Mesodermal cell (in vitro differentiated cells): ENCODE measurements at regions not wholly inside any gene's neighbourhood (a gene's known extent, or its start where the extent isn't known, plus 50 kb on each side); places are given as distances from the start of the nearest gene placed in this dataset.

ENCODE experiments used
- H3K27ac ChIP-seq: 2 replicates; pipeline ENCODE4 v1.7.0; 2013; ENCODE audit warnings: mild to moderate bottlenecking, low read depth, low read length, moderate library complexity; ENCODE audit not compliant: severe bottlenecking
- H3K36me3 ChIP-seq: 2 replicates; pipeline ENCODE4 v1.7.1; 2013; ENCODE audit warnings: mild to moderate bottlenecking, low read length, moderate library complexity; ENCODE audit not compliant: control insufficient read depth, insufficient read depth
- H3K4me1 ChIP-seq: one replicate; pipeline ENCODE4 v1.7.1; 2013; ENCODE audit warnings: mild to moderate bottlenecking, low read length; ENCODE audit not compliant: insufficient read depth, control insufficient read depth, poor library complexity, severe bottlenecking
- H3K4me3 ChIP-seq: 2 replicates; pipeline ENCODE4 v1.7.0; 2013; ENCODE audit warnings: low read length, control low read depth, mild to moderate bottlenecking; ENCODE audit not compliant: insufficient read depth, poor library complexity, severe bottlenecking; ENCODE audit errors: extremely low read depth
- H3K9me3 ChIP-seq: 2 replicates; pipeline ENCODE4 v1.7.1; 2013; ENCODE audit warnings: mild to moderate bottlenecking, low read length, moderate library complexity; ENCODE audit not compliant: control insufficient read depth
- WGBS, 2 experiments: methylation state at CpG; one replicate each; pipeline ENCODE4 v1.1.5; 2013; ENCODE audit warnings: missing lambda C conversion rate in 2 of 2; ENCODE audit not compliant: insufficient coverage in 2 of 2; 5-methylcytosine and 5-hydroxymethylcytosine counted together

- H3K4me1 ChIP-seq, result no peaks in the 10 kb centered on the region
- WGBS, 2 experiments, result 87 to 91% methylated on average over 3 of the region's 3 CpGs
Measured at GRCh38 chr20:60221593-60221992, 263.4 kb downstream of the CDH26 start.

GRCh38 chr20:60222497-60222896, 264.3 kb downstream of the CDH26 start:
- Histone ChIP-seq H3K36me3 (no peaks in the 10 kb centered on the region), H3K4me1 (no peaks in the 10 kb centered on the region), H3K4me3 (no peak overlapping the region), H3K27ac (no peak overlapping the region), H3K9me3 (no peaks in the 10 kb centered on the region)
- 88 to 100% methylated on average over 2 of the region's 2 CpGs for WGBS, 2 experiments

More at GRCh38 chr20:60221593-60221992, 263.4 kb downstream of the CDH26 start:
- H3K9me3 ChIP-seq, result no peaks in the 10 kb centered on the region
- H3K27ac ChIP-seq, result no peak overlapping the region
- no peak overlapping the region for H3K4me3 ChIP-seq
- H3K36me3 ChIP-seq, result no peaks in the 10 kb centered on the region

- no peaks in the 10 kb centered on the region for H3K9me3 ChIP-seq
- no peaks in the 10 kb centered on the region for H3K4me1 ChIP-seq
- H3K4me3 ChIP-seq, result no peak overlapping the region
- H3K27ac ChIP-seq, result no peak overlapping the region
- no peaks in the 10 kb centered on the region for H3K36me3 ChIP-seq
- WGBS, 2 experiments, result no CpG with 5 or more reads among the region's 5 CpGs
Measured at GRCh38 chr20:60223174-60223573, 265.0 kb downstream of the CDH26 start.

- Histone ChIP-seq H3K36me3 (no peaks in the 10 kb centered on the region), H3K4me3 (no peak overlapping the region), H3K9me3 (no peaks in the 10 kb centered on the region), H3K4me1 (no peaks in the 10 kb centered on the region), H3K27ac (no peak overlapping the region)
- WGBS, 2 experiments, result no CpG with 5 or more reads among the region's 3 CpGs
Measured at GRCh38 chr20:60224914-60225313, 266.7 kb downstream of the CDH26 start.

GRCh38 chr20:60228255-60228654, 270.0 kb downstream of the CDH26 start:
- 89 to 90% methylated on average over 1 of the region's 3 CpGs for WGBS, 2 experiments
- Histone ChIP-seq H3K36me3 (no peaks in the 10 kb centered on the region), H3K4me3 (no peak overlapping the region), H3K4me1 (no peaks in the 10 kb centered on the region), H3K9me3 (no peaks in the 10 kb centered on the region), H3K27ac (no peak overlapping the region)

GRCh38 chr20:60232380-60232779, 274.2 kb downstream of the CDH26 start:
- no peak overlapping the region for H3K27ac ChIP-seq

GRCh38 chr20:60233018-60233630, 274.9 kb downstream of the CDH26 start:
- WGBS, 2 experiments, result 87 to 100% methylated on average over 1 to 2 of the region's 3 CpGs
- Histone ChIP-seq H3K4me3 (no peak overlapping the region), H3K9me3 (no peaks in the 10 kb centered on the region), H3K27ac (no peak overlapping the region), H3K4me1 (no peaks in the 10 kb centered on the region), H3K36me3 (no peaks in the 10 kb centered on the region)

More at GRCh38 chr20:60232380-60232779, 274.2 kb downstream of the CDH26 start:
- 80 to 95% methylated on average over 1 to 4 of the region's 4 CpGs for WGBS, 2 experiments
- Histone ChIP-seq H3K9me3 (no peaks in the 10 kb centered on the region), H3K4me1 (no peaks in the 10 kb centered on the region), H3K36me3 (no peaks in the 10 kb centered on the region), H3K4me3 (no peak overlapping the region)

- no peaks in the 10 kb centered on the region for H3K9me3 ChIP-seq
- WGBS, 2 experiments, result no CpG with 5 or more reads among the region's 1 CpG
- H3K36me3 ChIP-seq, result no peaks in the 10 kb centered on the region
- no peaks in the 10 kb centered on the region for H3K4me1 ChIP-seq
- H3K27ac ChIP-seq, result no peak overlapping the region
- H3K4me3 ChIP-seq, result no peak overlapping the region
Measured at GRCh38 chr20:60236613-60237012, 278.4 kb downstream of the CDH26 start.

GRCh38 chr20:60237981-60238380, 279.8 kb downstream of the CDH26 start:
- H3K4me1 ChIP-seq, result no peaks in the 10 kb centered on the region
- no peaks in the 10 kb centered on the region for H3K9me3 ChIP-seq
- H3K27ac ChIP-seq, result no peak overlapping the region
- WGBS, 2 experiments, result 81 to 88% methylated on average over 6 to 7 of the region's 7 CpGs
- no peak overlapping the region for H3K4me3 ChIP-seq
- no peaks in the 10 kb centered on the region for H3K36me3 ChIP-seq

- 88 to 95% methylated on average over 10 to 11 of the region's 11 CpGs for WGBS, 2 experiments
- H3K27ac ChIP-seq, result no peak overlapping the region
- no peaks in the 10 kb centered on the region for H3K9me3 ChIP-seq
- no peaks in the 10 kb centered on the region for H3K36me3 ChIP-seq
- H3K4me1 ChIP-seq, result no peaks in the 10 kb centered on the region
- H3K4me3 ChIP-seq, result no peak overlapping the region
Measured at GRCh38 chr20:60238992-60239660, 280.9 kb downstream of the CDH26 start.

- H3K4me1 ChIP-seq, result no peaks in the 10 kb centered on the region
- no peaks in the 10 kb centered on the region for H3K9me3 ChIP-seq
- H3K4me3 ChIP-seq, result no peak overlapping the region
- H3K27ac ChIP-seq, result no peak overlapping the region
- H3K36me3 ChIP-seq, result no peaks in the 10 kb centered on the region
- 78 to 85% methylated on average over 12 of the region's 12 CpGs for WGBS, 2 experiments
Measured at GRCh38 chr20:60239956-60240355, 281.7 kb downstream of the CDH26 start.
